GM23248 (cell line): ENCODE measurements at regions not wholly inside any gene's neighbourhood (a gene's known extent, or its start where the extent isn't known, plus 50 kb on each side); places are given as distances from the start of the nearest gene placed in this dataset.

ENCODE experiments used
- EZH2 ChIP-seq: fragments of 200-600 bp; sonication (generic); IDR thresholded peaks from 2 replicates; pipeline ENCODE4 v1.6.1; 2018; ENCODE audit warnings: antibody characterized with exemption, mild to moderate bottlenecking; ENCODE audit not compliant: insufficient read depth, poor library complexity, severe bottlenecking
- EZH2phosphoT487 ChIP-seq: fragments of 200-600 bp; sonication (generic); IDR thresholded peaks from 2 replicates; pipeline ENCODE4 v1.6.1; 2018; ENCODE audit warnings: antibody characterized with exemption, moderate library complexity, mild to moderate bottlenecking, low read depth; ENCODE audit not compliant: insufficient read depth

DNA sequence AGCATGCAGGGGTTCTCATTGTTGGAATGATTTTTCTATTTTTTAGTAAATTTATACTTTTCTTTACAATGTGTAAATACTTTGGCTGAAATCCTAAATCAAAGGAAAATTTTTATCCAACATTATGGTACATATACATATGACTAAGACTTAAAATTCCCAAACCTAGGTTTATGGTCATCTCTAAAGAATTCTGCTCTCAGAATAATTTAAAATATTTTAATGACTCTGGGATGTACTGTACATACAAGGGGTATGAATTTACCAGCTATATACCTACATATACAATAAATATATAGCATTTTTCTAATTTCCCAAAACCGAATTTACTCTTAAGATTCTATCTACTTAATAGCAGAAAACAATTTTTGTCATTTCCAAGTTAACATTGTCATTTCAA is 137.9 kb upstream of the POU1F1 start:
- no peak for TF ChIP-seq EZH2phosphoT487
- TF ChIP-seq EZH2: no peak
